ENCODE measurements at regions not wholly inside any gene's neighbourhood (a gene's known extent, or its start where the extent isn't known, plus 50 kb on each side); places are given as distances from the start of the nearest gene placed in this dataset.

GRCh38 chr10:83367036-83367435 lies 772.3 kb upstream of the GHITM start:
- H2AK5ac ChIP-seq (ENCODE audit: low read length) = no peak overlapping the region
- no CpG with 5 or more reads among the region's 6 CpGs for WGBS (ENCODE audit: extremely low coverage, insufficient coverage, insufficient read length)
- no peak overlapping the region for H4K12ac ChIP-seq (ENCODE audit: low read depth, low read length)
- no peak overlapping the region for H3K23ac ChIP-seq (ENCODE audit: low read length)
- no peak overlapping the region for H3K27ac ChIP-seq (ENCODE audit: low read depth, low read length)
- no peak overlapping the region for H3K4ac ChIP-seq (ENCODE audit: low read depth, low read length)
- H3K4me3 ChIP-seq (ENCODE audit: low read depth, low read length) = no peak overlapping the region
- H2BK12ac ChIP-seq (ENCODE audit: low read length) = no peak overlapping the region
- H3K4me1 ChIP-seq (ENCODE audit: control insufficient read depth in 1 of 2, insufficient read depth in 2 of 2, low read length in 2 of 2) = no peaks in the 10 kb centered on the region
- H4K91ac ChIP-seq (ENCODE audit: low read depth, low read length) = no peak overlapping the region
- no peak overlapping the region for H2BK120ac ChIP-seq (ENCODE audit: insufficient read depth, low read length, poor library complexity)
- H3K9ac ChIP-seq (ENCODE audit: low read length) = no peak overlapping the region
- H3K79me2 ChIP-seq (ENCODE audit: control insufficient read depth, insufficient read depth, low read length, poor library complexity) = no peaks in the 10 kb centered on the region
- no peak overlapping the region for H3K14ac ChIP-seq (ENCODE audit: low read length)
- H3K27me3 ChIP-seq (ENCODE audit: insufficient read depth, low read length) = no peaks in the 10 kb centered on the region
- H3K18ac ChIP-seq (ENCODE audit: low read length) = no peak overlapping the region
- H3K79me1 ChIP-seq (ENCODE audit: low read length) = no peaks in the 10 kb centered on the region
- no peak overlapping the region for H4K8ac ChIP-seq (ENCODE audit: low read depth, low read length)
- no peak overlapping the region for H2BK5ac ChIP-seq (ENCODE audit: low read depth, low read length, poor library complexity)
- no peak overlapping the region for H2AFZ ChIP-seq (ENCODE audit: insufficient read depth, low read length, poor library complexity)
- H3K9me3 ChIP-seq (ENCODE audit: insufficient read depth, low read depth, low read length) = no peaks in the 10 kb centered on the region
- DNase-seq = peak in 1 of 2 donors; percentile 53
- H3K4me2 ChIP-seq (ENCODE audit: low read length) = no peak overlapping the region
- no peaks in the 10 kb centered on the region for H3K36me3 ChIP-seq (ENCODE audit: control insufficient read depth in 1 of 2, insufficient read depth in 2 of 2, low read length in 2 of 2)

- no peaks in the 10 kb centered on the region for H3K9me3 ChIP-seq (ENCODE audit: insufficient read depth, low read depth, low read length)
- H3K27me3 ChIP-seq (ENCODE audit: insufficient read depth, low read length) = no peaks in the 10 kb centered on the region
- no peak overlapping the region for H3K27ac ChIP-seq (ENCODE audit: low read depth, low read length)
- no peak overlapping the region for H2BK12ac ChIP-seq (ENCODE audit: low read length)
- no peak overlapping the region for H2AK5ac ChIP-seq (ENCODE audit: low read length)
- H3K4me3 ChIP-seq (ENCODE audit: low read depth, low read length) = no peak overlapping the region
- H2AFZ ChIP-seq (ENCODE audit: insufficient read depth, low read length, poor library complexity) = no peak overlapping the region
- no peak overlapping the region for H2BK120ac ChIP-seq (ENCODE audit: insufficient read depth, low read length, poor library complexity)
- no peaks in the 10 kb centered on the region for H3K79me2 ChIP-seq (ENCODE audit: control insufficient read depth, insufficient read depth, low read length, poor library complexity)
- H4K91ac ChIP-seq (ENCODE audit: low read depth, low read length) = no peak overlapping the region
- H3K9ac ChIP-seq (ENCODE audit: low read length) = no peak overlapping the region
- peak in 1 of 2 donors; percentile 20 for DNase-seq
- no peak overlapping the region for H3K18ac ChIP-seq (ENCODE audit: low read length)
- H3K14ac ChIP-seq (ENCODE audit: low read length) = no peak overlapping the region
- H3K79me1 ChIP-seq (ENCODE audit: low read length) = no peaks in the 10 kb centered on the region
- no peaks in the 10 kb centered on the region for H3K36me3 ChIP-seq (ENCODE audit: control insufficient read depth in 1 of 2, insufficient read depth in 2 of 2, low read length in 2 of 2)
- no peak overlapping the region for H3K4me2 ChIP-seq (ENCODE audit: low read length)
- no peak overlapping the region for H2BK5ac ChIP-seq (ENCODE audit: low read depth, low read length, poor library complexity)
- no peaks in the 10 kb centered on the region for H3K4me1 ChIP-seq (ENCODE audit: control insufficient read depth in 1 of 2, insufficient read depth in 2 of 2, low read length in 2 of 2)
- no peak overlapping the region for H4K8ac ChIP-seq (ENCODE audit: low read depth, low read length)
- no peak overlapping the region for H3K23ac ChIP-seq (ENCODE audit: low read length)
- no peak overlapping the region for H3K4ac ChIP-seq (ENCODE audit: low read depth, low read length)
- no CpG with 5 or more reads among the region's 4 CpGs for WGBS (ENCODE audit: extremely low coverage, insufficient coverage, insufficient read length)
- no peak overlapping the region for H4K12ac ChIP-seq (ENCODE audit: low read depth, low read length)
Measured at GRCh38 chr10:83371696-83372490, 767.4 kb upstream of the GHITM start.

DNA sequence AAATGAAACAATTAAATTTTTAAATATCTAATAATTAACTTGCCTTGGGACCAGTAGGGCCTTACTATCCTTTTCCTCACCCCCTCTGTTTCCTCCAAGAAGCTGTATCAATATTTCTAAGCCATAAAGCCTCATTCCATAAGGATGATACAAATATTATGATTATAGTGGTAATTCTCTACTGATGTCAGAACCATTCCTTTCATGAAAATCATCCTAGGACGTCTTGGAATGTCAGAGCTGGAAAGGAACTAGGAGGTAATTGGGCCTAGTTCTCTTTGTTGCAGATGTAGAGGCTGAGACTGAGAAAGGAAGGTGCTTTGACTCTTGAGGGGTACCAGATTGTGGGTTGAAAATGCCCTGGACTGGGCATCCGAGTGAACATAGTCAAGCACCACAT lies 766.7 kb upstream of the GHITM start:
- Histone ChIP-seq H3K9me3 (ENCODE audit: insufficient read depth, low read depth, low read length) (no peaks in the 10 kb centered on the region), H3K79me1 (ENCODE audit: low read length) (no peaks in the 10 kb centered on the region), H3K23ac (ENCODE audit: low read length) (no peak overlapping the region), H3K4me2 (ENCODE audit: low read length) (no peak overlapping the region), H4K12ac (ENCODE audit: low read depth, low read length) (no peak overlapping the region), H2AK5ac (ENCODE audit: low read length) (no peak overlapping the region), H3K27me3 (ENCODE audit: insufficient read depth, low read length) (no peaks in the 10 kb centered on the region), H3K4ac (ENCODE audit: low read depth, low read length) (no peak overlapping the region), H4K91ac (ENCODE audit: low read depth, low read length) (no peak overlapping the region), H4K8ac (ENCODE audit: low read depth, low read length) (no peak overlapping the region), H3K4me3 (ENCODE audit: low read depth, low read length) (no peak overlapping the region), H3K4me1 (ENCODE audit: control insufficient read depth in 1 of 2, insufficient read depth in 2 of 2, low read length in 2 of 2) (no peaks in the 10 kb centered on the region), H3K14ac (ENCODE audit: low read length) (no peak overlapping the region), H2BK5ac (ENCODE audit: low read depth, low read length, poor library complexity) (no peak overlapping the region), H2BK12ac (ENCODE audit: low read length) (no peak overlapping the region), H2AFZ (ENCODE audit: insufficient read depth, low read length, poor library complexity) (no peak overlapping the region), H3K27ac (ENCODE audit: low read depth, low read length) (no peak overlapping the region), H3K9ac (ENCODE audit: low read length) (no peak overlapping the region), H2BK120ac (ENCODE audit: insufficient read depth, low read length, poor library complexity) (no peak overlapping the region), H3K36me3 (ENCODE audit: control insufficient read depth in 1 of 2, insufficient read depth in 2 of 2, low read length in 2 of 2) (no peaks in the 10 kb centered on the region), H3K79me2 (ENCODE audit: control insufficient read depth, insufficient read depth, low read length, poor library complexity) (no peaks in the 10 kb centered on the region), H3K18ac (ENCODE audit: low read length) (no peak overlapping the region)
- DNase-seq = peak in 1 of 2 donors; percentile 38
- no CpG with 5 or more reads among the region's 2 CpGs for WGBS (ENCODE audit: extremely low coverage, insufficient coverage, insufficient read length)

DNA sequence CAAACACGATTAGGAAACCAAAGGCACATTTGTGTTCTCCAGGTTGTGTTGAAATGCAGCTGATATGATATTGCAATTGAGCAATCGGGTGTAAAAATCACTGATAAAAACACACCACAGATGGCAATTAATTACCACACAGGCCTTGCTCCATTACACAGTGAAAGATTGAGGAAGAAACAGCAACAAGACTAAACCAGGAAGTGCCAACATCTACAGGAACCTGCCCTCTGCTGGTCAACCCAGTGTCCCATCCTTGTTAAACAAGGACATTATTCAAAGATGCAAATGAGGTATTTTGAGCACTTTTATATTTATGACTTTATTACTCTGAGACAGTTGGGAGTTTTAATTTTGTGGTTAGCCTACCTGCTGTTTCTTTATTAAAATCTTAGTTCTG lies 765.6 kb upstream of the GHITM start:
- Histone ChIP-seq H2AFZ (ENCODE audit: insufficient read depth, low read length, poor library complexity) (no peak overlapping the region), H3K4me1 (ENCODE audit: control insufficient read depth in 1 of 2, insufficient read depth in 2 of 2, low read length in 2 of 2) (no peaks in the 10 kb centered on the region), H2BK12ac (ENCODE audit: low read length) (no peak overlapping the region), H3K18ac (ENCODE audit: low read length) (no peak overlapping the region), H2AK5ac (ENCODE audit: low read length) (no peak overlapping the region), H3K4me2 (ENCODE audit: low read length) (no peak overlapping the region), H3K79me1 (ENCODE audit: low read length) (no peaks in the 10 kb centered on the region), H2BK5ac (ENCODE audit: low read depth, low read length, poor library complexity) (no peak overlapping the region), H4K12ac (ENCODE audit: low read depth, low read length) (no peak overlapping the region), H3K14ac (ENCODE audit: low read length) (no peak overlapping the region), H3K4ac (ENCODE audit: low read depth, low read length) (no peak overlapping the region), H3K9me3 (ENCODE audit: insufficient read depth, low read depth, low read length) (no peaks in the 10 kb centered on the region), H3K36me3 (ENCODE audit: control insufficient read depth in 1 of 2, insufficient read depth in 2 of 2, low read length in 2 of 2) (no peaks in the 10 kb centered on the region), H3K9ac (ENCODE audit: low read length) (no peak overlapping the region), H4K8ac (ENCODE audit: low read depth, low read length) (no peak overlapping the region), H3K79me2 (ENCODE audit: control insufficient read depth, insufficient read depth, low read length, poor library complexity) (no peaks in the 10 kb centered on the region), H3K27me3 (ENCODE audit: insufficient read depth, low read length) (no peaks in the 10 kb centered on the region), H2BK120ac (ENCODE audit: insufficient read depth, low read length, poor library complexity) (no peak overlapping the region), H3K23ac (ENCODE audit: low read length) (no peak overlapping the region), H4K91ac (ENCODE audit: low read depth, low read length) (no peak overlapping the region), H3K27ac (ENCODE audit: low read depth, low read length) (no peak overlapping the region), H3K4me3 (ENCODE audit: low read depth, low read length) (no peak overlapping the region)
- peak in 1 of 2 donors; percentile 41 for DNase-seq
- WGBS (ENCODE audit: extremely low coverage, insufficient coverage, insufficient read length) = no CpG with 5 or more reads among the region's 2 CpGs
